SK-N-SH (cell line): ENCODE measurements at regions not wholly inside any gene's neighbourhood (a gene's known extent, or its start where the extent isn't known, plus 50 kb on each side); places are given as distances from the start of the nearest gene placed in this dataset.

Experiments
- CTCF ChIA-PET: fragments of 300-600, 350-600 bp; formaldehyde crosslinking; extraction: SDS; loops from one replicate; lab custom pipeline; 2021; lab: Yijun Ruan, JAX
- POLR2A ChIA-PET: fragments of 350-600 bp; sonication (Branson Sonifier 250); formaldehyde crosslinking; extraction: SDS; loops from one replicate; lab custom pipeline; 2020; ENCODE audit warnings: antibody characterized with exemption, inconsistent platforms; lab: Yijun Ruan, JAX
- DNase-seq: peaks from one replicate; pipeline ENCODE4 v3.0.0; 2012
- H2AFZ ChIP-seq: fragments of 200-600 bp; sonication (generic); 2 replicates; pipeline ENCODE4 v1.8.1; 2016; ENCODE audit warnings: antibody characterized with exemption, mild to moderate bottlenecking, low read depth
- H3F3A ChIP-seq: fragments of 200-600 bp; sonication (generic); replicated peaks from 2 replicates; pipeline ENCODE3; 2016; ENCODE audit warnings: antibody characterized with exemption, mild to moderate bottlenecking; ENCODE audit not compliant: insufficient read depth
- H3K27ac ChIP-seq, 2 experiments: fragments of 200-500 bp in 1 of 2; fragments of 200-600 bp in 1 of 2; sonication (Bioruptor generic) in 1 of 2; sonication (generic), shearing (Covaris generic) in 1 of 2; 2 replicates each; pipeline versions ENCODE4 v1.5.1 to v1.6.1; 2014 to 2016; ENCODE audit warnings: low read depth in 2 of 2, inconsistent platforms in 1 of 2, low read length in 1 of 2, mild to moderate bottlenecking in 1 of 2, mixed read lengths in 1 of 2
- H3K27me3 ChIP-seq: fragments of 200-600 bp; sonication (generic), shearing (Covaris generic); 2 replicates; pipeline ENCODE4 v1.6.1; 2016; ENCODE audit warnings: mixed run types; ENCODE audit not compliant: insufficient read depth
- H3K36me3 ChIP-seq, 2 experiments: fragments of 200-500 bp in 1 of 2; fragments of 200-600 bp in 1 of 2; sonication (Bioruptor generic) in 1 of 2; sonication (generic) in 1 of 2; replicated peaks in 1 of 2; 2 replicates each; pipeline versions ENCODE3 to v1.5.1; 2014 to 2016; ENCODE audit warnings: low read length in 1 of 2, mild to moderate bottlenecking in 1 of 2; ENCODE audit not compliant: insufficient read depth in 2 of 2, control insufficient read depth in 1 of 2
- H3K4me1 ChIP-seq, 2 experiments: fragments of 200-500 bp in 1 of 2; fragments of 200-600 bp in 1 of 2; sonication (Bioruptor generic) in 1 of 2; sonication (generic), shearing (Covaris generic) in 1 of 2; 2 replicates each; pipeline versions ENCODE4 v1.5.1 to v1.6.1; 2014 to 2016; ENCODE audit warnings: low read depth in 1 of 2, low read length in 1 of 2, mixed run types in 1 of 2; ENCODE audit not compliant: insufficient read depth in 2 of 2, control insufficient read depth in 1 of 2
- H3K4me2 ChIP-seq: fragments of 200-600 bp; sonication (generic), shearing (Covaris generic); 2 replicates; pipeline ENCODE4 v1.6.1; 2017; ENCODE audit warnings: mixed run types
- H3K4me3 ChIP-seq, 2 experiments: fragments of 200-500 bp in 1 of 2; fragments of 200-600 bp in 1 of 2; sonication (Bioruptor generic) in 1 of 2; sonication (generic), shearing (Covaris generic) in 1 of 2; 2 replicates each; pipeline versions ENCODE4 v1.5.1 to v1.8.1; 2014 to 2016; ENCODE audit warnings: low read depth in 2 of 2, inconsistent platforms in 1 of 2, low read length in 1 of 2, mild to moderate bottlenecking in 1 of 2, mixed read lengths in 1 of 2, moderate library complexity in 1 of 2
- H3K79me2 ChIP-seq: fragments of 200-600 bp; sonication (generic); 2 replicates; pipeline ENCODE4 v1.8.1; 2017; ENCODE audit warnings: mild to moderate bottlenecking; ENCODE audit not compliant: insufficient read depth
- H3K9ac ChIP-seq: fragments of 200-600 bp; sonication (generic); 2 replicates; pipeline ENCODE4 v1.6.1; 2017; ENCODE audit warnings: mixed run types
- H3K9me2 ChIP-seq: fragments of 200-600 bp; sonication (generic); 2 replicates; pipeline ENCODE4 v1.6.1; 2017; ENCODE audit warnings: mixed run types
- H3K9me3 ChIP-seq: fragments of 200-600 bp; sonication (generic); 2 replicates; pipeline ENCODE4 v1.6.1; 2017; ENCODE audit warnings: mixed run types, mild to moderate bottlenecking, moderate library complexity
- H4K20me1 ChIP-seq: fragments of 200-600 bp; sonication (generic); 2 replicates; pipeline ENCODE4 v1.6.1; 2017; ENCODE audit warnings: mild to moderate bottlenecking, mixed run types; ENCODE audit not compliant: insufficient read depth
- CHD2 ChIP-seq: fragments of 150-350 bp; IDR thresholded peaks from 2 replicates; pipeline ENCODE4 v1.6.1; 2018; ENCODE audit warnings: low read length; ENCODE audit not compliant: partially characterized antibody
- EZH2phosphoT487 ChIP-seq: fragments of 200-600 bp; sonication (generic); IDR thresholded peaks from 2 replicates; pipeline ENCODE4 v1.6.1; 2017; ENCODE audit warnings: low read depth, mixed run types, mild to moderate bottlenecking, antibody characterized with exemption, moderate library complexity, borderline replicate concordance
- FOSL2 ChIP-seq: IDR thresholded peaks from 2 replicates; pipeline ENCODE4 v1.4.0; 2012; ENCODE audit warnings: low read depth, mild to moderate bottlenecking, moderate library complexity, borderline replicate concordance
- FOXJ3 ChIP-seq: sonication (generic); formaldehyde crosslinking; IDR thresholded peaks from 2 replicates; pipeline ENCODE4 v1.5.1; 2020; ENCODE audit warnings: mild to moderate bottlenecking, missing genetic modification reagents
- MAX ChIP-seq: IDR thresholded peaks from 2 replicates; pipeline ENCODE4 v1.4.0; 2012; ENCODE audit warnings: low read depth
- MEF2A ChIP-seq: IDR thresholded peaks from 2 replicates; pipeline ENCODE4 v1.4.0; 2012; ENCODE audit warnings: low read depth, borderline replicate concordance
- POLR2AphosphoS5 ChIP-seq: IDR thresholded peaks from 2 replicates; pipeline ENCODE4 v1.6.1; 2012; ENCODE audit warnings: low read depth, low read length
- RAD21 ChIP-seq: IDR thresholded peaks from 2 replicates; pipeline ENCODE4 v1.6.1; 2012; ENCODE audit warnings: mild to moderate bottlenecking, low read length
- REST ChIP-seq: IDR thresholded peaks from 2 replicates; pipeline ENCODE4 v1.6.1; 2012; ENCODE audit warnings: mild to moderate bottlenecking, low read depth, low read length, moderate library complexity
- RFX5 ChIP-seq: IDR thresholded peaks from 2 replicates; pipeline ENCODE4 v1.6.1; 2012; ENCODE audit warnings: mild to moderate bottlenecking, improper control_type of control experiment, low read length
- SIN3A ChIP-seq: IDR thresholded peaks from 2 replicates; pipeline ENCODE4 v1.6.1; 2012; ENCODE audit warnings: low read depth, mild to moderate bottlenecking, low read length, moderate library complexity, borderline replicate concordance
- ZBTB33 ChIP-seq: IDR thresholded peaks from 2 replicates; pipeline ENCODE4 v1.4.0; 2012; ENCODE audit warnings: low read depth, borderline replicate concordance
- WGBS: methylation state at CpG from one replicate; pipeline ENCODE4 v1.1.6; 2017; ENCODE audit warnings: low lambda C conversion rate; 5-methylcytosine and 5-hydroxymethylcytosine counted together

GRCh38 chr5:122259995-122260394 is 52.0 kb upstream of the SNCAIP start (continued):
- TF ChIP-seq REST (no peak), EZH2phosphoT487 (no peak)

- WGBS, result 0% methylated on average over 1 of the region's 1 CpG
- H4K20me1 ChIP-seq, result no peaks in the 10 kb centered on the region
- H3K9me2 ChIP-seq, result no peaks in the 10 kb centered on the region
- no peak overlapping the region for H2AFZ ChIP-seq
- DNase-seq, result no peak
- ChIA-PET CTCF (no interaction called here), POLR2A (no interaction called here)
- no peak overlapping the region for H3K4me3 ChIP-seq
- H3K9me3 ChIP-seq, result no peaks in the 10 kb centered on the region
- no peak overlapping the region for H3K9ac ChIP-seq
- H3K4me1 ChIP-seq, result no peaks in the 10 kb centered on the region
- no peaks in the 10 kb centered on the region for H3F3A ChIP-seq
- H3K36me3 ChIP-seq, result no peaks in the 10 kb centered on the region
- H3K27ac ChIP-seq, result no peak overlapping the region
- H3K27me3 ChIP-seq, result no peaks in the 10 kb centered on the region
- TF ChIP-seq MAX (no peak), SIN3A (no peak), CHD2 (no peak), ZBTB33 (no peak), EZH2phosphoT487 (no peak), REST (no peak), FOSL2 (no peak), FOXJ3 (CRISPR knock-in tag) (no peak), RAD21 (no peak), POLR2AphosphoS5 (no peak), RFX5 (no peak), MEF2A (no peak)
- no peaks in the 10 kb centered on the region for H3K79me2 ChIP-seq
- H3K4me2 ChIP-seq, result no peak overlapping the region
Measured at GRCh38 chr5:122262103-122262502, 49.9 kb upstream of the SNCAIP start.
